ENCODE measurements at regions not wholly inside any gene's neighbourhood (a gene's known extent, or its start where the extent isn't known, plus 50 kb on each side); places are given as distances from the start of the nearest gene placed in this dataset.

- TF ChIP-seq CTCF (IDR thresholded peaks at IDR 0.05), result no peak
- TF ChIP-seq POLR2A (IDR thresholded peaks at IDR 0.05; ENCODE audit: low read depth), result no peak
Observed at GRCh38 chr10:106304056-106304455, 860.5 kb downstream of the SORCS1 start.

Data from esophagus muscularis mucosa (tissue), 3 donors.